LoVo (cell line): ENCODE measurements at regions not wholly inside any gene's neighbourhood (a gene's known extent, or its start where the extent isn't known, plus 50 kb on each side); places are given as distances from the start of the nearest gene placed in this dataset.
"Not testable (repeated sequence)": the region's sequence is repeated elsewhere in the genome, so short reads cannot be mapped to it uniquely, and the experiment has no call there.

ENCODE experiments used
- DNase-seq: peaks from one replicate; pipeline ENCODE4 v3.0.0-alpha.2; 2016; ENCODE audit warnings: low spot score

GRCh38 chr7:96827701-96828100 lies 118.1 kb upstream of the SEM1 start:
- no peak for DNase-seq

GRCh38 chr7:96829121-96829520 lies 119.5 kb upstream of the SEM1 start:
- DNase-seq = not testable (repeated sequence)

DNA sequence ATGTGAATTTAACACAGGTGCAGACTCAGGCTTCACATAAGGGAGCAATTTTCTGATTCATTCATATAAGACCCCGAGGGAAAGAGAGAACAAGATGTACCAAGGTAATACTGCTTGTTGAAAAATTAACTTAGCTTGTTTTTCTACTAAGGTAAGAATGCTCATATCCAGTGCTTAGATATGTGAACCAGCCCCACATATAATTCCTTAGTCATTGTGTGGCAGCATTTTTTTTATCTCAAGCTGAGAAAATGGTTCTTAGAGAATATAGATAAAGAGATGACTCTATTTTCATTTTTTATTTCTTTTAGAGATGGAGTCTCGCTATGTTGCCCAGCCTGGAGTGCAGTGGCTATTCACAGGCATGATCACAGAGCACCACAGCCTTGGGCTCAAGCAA lies 121.8 kb upstream of the SEM1 start:
- no peak for DNase-seq

DNA sequence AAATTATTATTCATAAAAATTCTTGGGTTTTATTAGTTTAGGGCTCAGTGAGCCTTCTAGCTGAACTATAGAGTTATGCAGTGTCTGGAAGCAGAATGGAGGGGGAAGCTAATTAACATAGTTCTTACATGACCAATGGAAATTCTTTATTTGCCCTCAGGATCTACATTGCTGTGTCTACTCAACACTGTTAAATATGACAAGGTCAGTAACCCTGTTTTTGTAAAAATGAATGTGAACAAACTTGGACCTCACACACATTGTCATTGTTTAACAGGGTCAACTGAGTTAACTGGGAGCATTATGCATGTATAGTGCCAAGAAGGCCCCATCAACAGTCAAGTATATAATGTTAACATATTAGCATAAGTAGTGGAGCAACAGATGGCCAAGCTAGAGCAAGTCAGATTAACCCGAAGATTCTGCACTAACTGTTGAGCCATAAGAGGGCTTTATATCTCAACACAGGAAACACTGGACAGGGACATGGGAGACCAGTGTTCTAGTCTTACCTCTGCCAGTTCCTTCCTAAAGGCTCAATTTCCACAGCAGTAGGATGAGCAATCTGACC lies 122.5 kb upstream of the SEM1 start:
- no peak for DNase-seq

GRCh38 chr7:96833676-96834453 lies 124.2 kb upstream of the SEM1 start:
- no peak for DNase-seq

DNA sequence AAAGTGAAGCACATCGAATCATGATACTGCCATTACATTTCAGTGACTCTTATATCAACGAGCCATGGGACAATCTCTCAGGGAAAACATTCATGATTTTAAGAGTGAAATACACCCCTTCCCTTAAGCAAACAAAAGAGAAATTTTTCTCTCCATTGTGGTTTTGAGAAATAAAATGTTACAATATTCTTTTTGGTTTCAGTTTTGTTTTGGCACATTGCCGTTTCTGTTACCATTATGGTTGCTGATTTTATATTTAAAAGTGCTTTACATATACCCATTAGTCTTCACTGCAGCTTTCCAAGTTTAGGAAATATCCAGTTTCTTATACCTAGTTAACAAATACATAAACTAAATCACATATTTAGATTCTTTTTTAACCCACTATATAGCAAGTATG lies 126.8 kb upstream of the SEM1 start:
- DNase-seq = no peak

DNA sequence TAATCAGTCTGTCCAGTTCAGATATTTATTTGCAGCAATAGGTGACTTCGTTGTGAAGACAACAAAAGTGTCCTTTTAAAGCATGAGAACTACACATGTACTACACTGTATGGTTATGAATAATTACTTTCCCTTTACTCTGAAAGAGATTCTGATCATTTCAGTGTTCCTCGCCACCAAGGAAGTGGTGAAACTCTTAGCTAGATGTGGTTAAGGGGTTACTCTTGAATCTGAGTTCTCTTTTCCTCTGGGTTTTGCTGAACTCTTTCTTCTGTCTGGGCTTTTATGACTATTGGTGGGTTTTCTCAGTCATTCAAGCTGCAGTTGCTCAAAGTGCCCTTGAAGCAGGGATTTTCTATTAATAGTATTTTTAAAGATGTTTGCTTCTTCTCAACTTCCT lies 127.9 kb upstream of the SEM1 start:
- DNase-seq = no peak

- DNase-seq = no peak
Measured at GRCh38 chr7:96838481-96838880, 128.8 kb upstream of the SEM1 start.

DNA sequence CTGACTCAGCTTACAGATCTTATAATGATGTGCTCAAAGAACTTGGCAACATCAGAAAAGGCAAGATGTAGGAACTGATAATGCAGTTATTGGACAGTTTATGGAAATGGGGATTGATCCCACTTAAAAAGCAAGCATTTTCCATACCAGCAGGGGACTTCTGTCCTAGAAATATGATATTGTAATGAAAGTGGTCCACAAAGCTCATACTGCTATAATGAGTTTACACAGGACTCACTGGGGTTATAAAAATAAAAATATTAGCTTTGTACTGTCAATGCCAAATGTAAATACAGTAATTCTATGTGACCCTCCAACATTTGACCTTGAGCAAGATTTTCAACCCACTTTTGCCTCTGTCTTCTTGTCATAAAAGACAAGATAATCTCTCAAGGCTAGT lies 145.5 kb upstream of the SEM1 start:
- no peak for DNase-seq

DNA sequence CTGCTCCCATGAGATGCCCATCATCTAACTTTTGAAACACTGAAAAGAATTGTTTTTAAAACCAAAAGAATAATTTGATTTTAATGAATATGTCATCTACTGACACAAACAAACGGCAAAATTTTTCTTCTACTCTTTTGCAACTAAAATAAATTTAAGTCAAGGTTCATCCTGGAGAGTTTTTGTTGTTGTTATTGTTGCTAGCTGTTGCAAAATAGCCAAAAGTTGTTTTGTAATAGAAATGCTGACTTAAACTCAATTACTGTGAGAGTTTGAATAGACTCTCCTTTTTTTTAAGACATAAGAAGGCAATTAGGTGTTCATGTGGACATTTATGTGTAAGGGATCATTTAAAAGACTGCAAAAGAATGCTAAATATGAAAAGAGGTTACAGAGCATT lies 146.0 kb upstream of the SEM1 start:
- DNase-seq = no peak

- no peak for DNase-seq
Measured at GRCh38 chr7:96869538-96869937, 135.8 kb upstream of the DLX6 start.

DNA sequence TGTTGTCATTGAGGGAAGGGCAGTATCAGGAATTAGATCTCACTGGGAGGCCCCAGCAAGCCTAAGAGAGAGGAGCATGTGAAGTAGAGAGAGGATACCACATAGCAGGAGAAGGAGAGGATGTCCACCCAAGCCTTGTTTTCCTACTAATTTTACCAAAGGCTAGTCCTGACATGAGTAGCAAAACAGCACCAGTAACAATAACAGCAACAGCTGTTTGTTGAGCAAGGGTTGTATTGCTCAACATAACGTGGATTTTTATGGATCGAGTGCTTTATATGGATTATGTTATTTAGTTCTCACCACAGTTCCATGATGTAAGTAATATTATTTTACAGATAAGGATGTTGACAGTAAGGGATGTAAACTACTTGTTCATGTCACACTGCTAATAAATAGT lies 135.2 kb upstream of the DLX6 start:
- DNase-seq = no peak

DNA sequence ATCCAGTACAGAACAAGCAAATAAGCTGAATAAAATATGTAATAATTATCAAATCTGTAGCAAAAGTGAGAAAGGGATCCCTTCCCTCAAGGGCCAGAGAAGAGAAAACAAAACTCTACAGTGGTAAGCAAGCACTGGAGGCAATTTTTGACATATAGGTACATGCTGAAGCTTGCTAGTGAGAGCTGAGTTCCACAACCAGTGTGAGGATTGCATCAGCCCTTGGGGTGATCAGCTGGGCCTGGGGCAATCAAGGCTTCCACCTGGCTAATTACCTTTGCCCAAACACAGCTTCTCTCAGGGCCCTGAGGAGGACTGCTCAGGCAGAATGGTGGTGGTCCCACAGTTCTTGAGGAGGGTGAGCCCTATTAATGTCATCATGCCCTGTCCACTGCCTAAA lies 134.4 kb upstream of the DLX6 start:
- DNase-seq = no peak

GRCh38 chr7:96887426-96887825 lies 117.9 kb upstream of the DLX6 start:
- no peak for DNase-seq

- no peak for DNase-seq
Measured at GRCh38 chr7:96899108-96899507, 106.2 kb upstream of the DLX6 start.

GRCh38 chr7:96901822-96902445 lies 103.4 kb upstream of the DLX6 start:
- no peak for DNase-seq

DNA sequence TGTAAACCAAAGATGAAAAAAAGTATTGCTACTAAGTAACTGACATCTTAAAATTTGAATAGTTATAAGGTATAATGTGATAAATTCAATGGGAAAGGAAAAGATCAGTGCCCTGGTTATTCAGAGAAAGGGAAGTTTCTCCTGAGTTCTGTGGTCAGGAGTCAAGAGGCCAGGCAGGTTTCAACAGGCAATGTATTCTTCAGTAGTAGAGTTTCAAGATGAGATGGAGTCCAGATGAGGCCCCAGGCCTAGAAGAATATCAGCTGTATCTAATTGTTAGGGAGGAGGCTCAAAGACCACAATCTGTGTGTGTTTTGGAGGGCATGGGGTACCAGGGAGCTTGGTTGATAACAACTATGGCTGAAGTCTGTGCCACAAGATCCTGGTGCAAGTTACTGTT lies 101.4 kb upstream of the DLX6 start:
- DNase-seq = no peak

- DNase-seq = no peak
Measured at GRCh38 chr7:96910486-96910885, 94.9 kb upstream of the DLX6 start.

DNA sequence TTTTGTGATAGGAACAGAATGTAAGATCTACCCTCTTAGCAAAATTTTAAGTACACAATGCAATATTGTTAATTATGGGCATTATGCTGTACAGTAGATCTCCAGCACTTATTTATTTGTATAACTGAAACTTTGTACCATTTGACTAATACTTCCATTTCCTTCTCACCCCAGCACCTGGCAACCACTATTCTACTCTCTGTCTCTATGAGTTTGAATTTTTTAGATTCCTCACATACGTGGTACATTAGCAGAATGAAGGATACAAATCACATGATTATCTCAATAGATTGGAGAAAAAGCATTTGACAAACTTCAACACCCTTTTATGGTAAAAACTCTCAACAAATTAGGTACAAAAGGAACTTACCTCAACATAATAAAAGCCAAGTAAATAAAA lies 90.3 kb upstream of the DLX6 start:
- DNase-seq = no peak

DNA sequence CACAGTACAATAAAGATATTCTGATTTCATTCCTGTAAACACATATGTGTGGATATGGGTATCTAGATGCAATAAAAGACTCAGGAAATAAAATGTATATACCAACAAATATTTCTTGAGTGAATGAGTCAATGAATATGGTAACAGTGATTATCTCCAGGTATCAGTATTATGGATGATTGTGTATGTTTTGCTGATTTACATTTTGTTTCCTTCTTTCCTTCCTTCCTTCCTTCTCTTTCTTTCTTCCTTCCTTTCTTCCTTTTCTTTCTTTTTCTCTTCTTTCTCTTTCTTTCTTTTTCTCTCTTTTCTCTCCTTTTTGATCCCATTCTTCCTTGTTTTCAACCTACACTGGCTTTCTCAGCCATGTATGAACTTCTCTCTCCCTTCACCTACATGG lies 85.3 kb upstream of the DLX6 start:
- DNase-seq = no peak

GRCh38 chr7:96920713-96921112 lies 84.6 kb upstream of the DLX6 start:
- no peak for DNase-seq

GRCh38 chr7:96921231-96921630 lies 84.1 kb upstream of the DLX6 start:
- no peak for DNase-seq

GRCh38 chr7:96921771-96922170 lies 83.6 kb upstream of the DLX6 start:
- no peak for DNase-seq

DNA sequence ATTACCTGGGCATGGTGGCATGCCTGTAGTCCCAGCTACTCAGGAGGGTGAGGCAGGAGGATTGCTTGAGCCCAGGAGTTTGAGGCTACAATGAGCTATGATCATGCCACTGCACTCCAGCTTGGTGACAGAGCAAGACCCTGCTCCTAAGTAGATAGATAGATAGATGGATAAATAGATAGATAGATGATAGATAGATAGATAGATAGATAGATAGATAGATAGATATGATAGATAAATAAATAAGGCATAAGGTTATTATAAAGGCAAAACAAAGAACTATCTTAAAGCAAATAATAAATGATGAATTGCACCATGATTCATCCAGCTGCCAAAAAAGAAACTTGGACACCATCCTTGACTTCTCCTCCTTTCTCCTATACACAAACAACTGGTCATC lies 82.0 kb upstream of the DLX6 start:
- DNase-seq = not testable (repeated sequence)
